Lower leg skin (tissue), 3 donors: ENCODE measurements at regions not wholly inside any gene's neighbourhood (a gene's known extent, or its start where the extent isn't known, plus 50 kb on each side); places are given as distances from the start of the nearest gene placed in this dataset.

Source experiments
- CTCF ChIP-seq, 3 donors: fragments of 450-650 bp; IDR thresholded peaks; one replicate each; pipeline ENCODE4 v1.5.1; 2016; ENCODE audit warnings: antibody characterized with exemption in 3 of 3, mild to moderate bottlenecking in 3 of 3, moderate library complexity in 2 of 3
- POLR2A ChIP-seq, 2 donors: fragments of 450-650 bp; IDR thresholded peaks; one replicate each; pipeline ENCODE4 v1.6.1; 2016 to 2017; ENCODE audit warnings: antibody characterized with exemption in 2 of 2, mild to moderate bottlenecking in 1 of 2, moderate library complexity in 1 of 2

DNA sequence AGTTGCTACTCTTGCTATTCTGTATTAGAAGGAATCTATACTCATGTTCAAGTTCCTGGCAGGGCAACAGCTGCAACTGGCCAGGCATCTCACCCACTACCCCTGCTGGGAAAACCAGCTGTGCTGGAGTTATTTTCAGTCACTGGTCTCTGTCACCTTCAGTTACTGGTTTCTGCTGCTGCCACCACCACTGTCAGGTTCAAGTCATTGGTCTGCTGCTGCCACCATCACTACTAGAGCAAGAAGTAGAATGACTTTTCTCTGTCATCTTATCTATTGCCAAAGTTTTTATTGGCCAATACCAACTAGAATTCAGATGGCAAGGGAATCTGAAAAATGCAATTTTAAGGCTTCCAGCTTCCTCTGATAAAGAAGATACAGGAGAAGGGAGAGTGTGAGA is 1615.2 kb downstream of the OLFM4 start:
- TF ChIP-seq POLR2A (IDR thresholded peaks at IDR 0.05) (no peak), CTCF (IDR thresholded peaks at IDR 0.05) (no peak)
